ENCODE measurements at regions not wholly inside any gene's neighbourhood (a gene's known extent, or its start where the extent isn't known, plus 50 kb on each side); places are given as distances from the start of the nearest gene placed in this dataset.

GRCh38 chr10:131743190-131744151 is 157.3 kb upstream of the PPP2R2D start:
- DNase-seq = no peak

- DNase-seq = no peak
Measured at GRCh38 chr10:131744346-131744745, 156.5 kb upstream of the PPP2R2D start.

- DNase-seq = no peak
Measured at GRCh38 chr10:131745591-131745990, 155.2 kb upstream of the PPP2R2D start.

- DNase-seq = no peak
Measured at GRCh38 chr10:131746241-131746711, 154.5 kb upstream of the PPP2R2D start.

GRCh38 chr10:131746785-131747184 is 154.0 kb upstream of the PPP2R2D start:
- no peak for DNase-seq

- no peak for DNase-seq
Measured at GRCh38 chr10:131747251-131747650, 153.6 kb upstream of the PPP2R2D start.

- DNase-seq = no peak
Measured at GRCh38 chr10:131747791-131748190, 153.0 kb upstream of the PPP2R2D start.

- DNase-seq = no peak
Measured at GRCh38 chr10:131748191-131748590, 152.6 kb upstream of the PPP2R2D start.

- no peak for DNase-seq
Measured at GRCh38 chr10:131748831-131749766, 151.7 kb upstream of the PPP2R2D start.

GRCh38 chr10:131749767-131750142 is 151.1 kb upstream of the PPP2R2D start:
- no peak for DNase-seq

- no peak for DNase-seq
Measured at GRCh38 chr10:131750171-131750895, 150.5 kb upstream of the PPP2R2D start.

- no peak for DNase-seq
Measured at GRCh38 chr10:131750973-131751826, 149.6 kb upstream of the PPP2R2D start.

- DNase-seq = no peak
Measured at GRCh38 chr10:131751827-131752775, 148.7 kb upstream of the PPP2R2D start.

GRCh38 chr10:131753336-131753735 is 147.5 kb upstream of the PPP2R2D start:
- no peak for DNase-seq

- DNase-seq = no peak
Measured at GRCh38 chr10:131755200-131755599, 145.6 kb upstream of the PPP2R2D start.

GRCh38 chr10:131757285-131758058 is 143.3 kb upstream of the PPP2R2D start:
- no peak for DNase-seq

GRCh38 chr10:131758062-131758938 is 142.5 kb upstream of the PPP2R2D start:
- DNase-seq = no peak

GRCh38 chr10:131758939-131759301 is 141.9 kb upstream of the PPP2R2D start:
- DNase-seq = no peak

GRCh38 chr10:131759347-131759746 is 141.5 kb upstream of the PPP2R2D start:
- DNase-seq = no peak

Data from activated T-cell treated with anti-CD3 and anti-CD28 coated beads, Interleukin-2, amount 50 U/mL, for 1 hour (primary cell).